H9 (cell line): ENCODE measurements at regions not wholly inside any gene's neighbourhood (a gene's known extent, or its start where the extent isn't known, plus 50 kb on each side); places are given as distances from the start of the nearest gene placed in this dataset.

Experiments used
- DNase-seq: peaks from one replicate; pipeline ENCODE4 v3.0.0-alpha.2; 2017
- H2AFZ ChIP-seq: one replicate; pipeline ENCODE4 v1.6.1; 2013; ENCODE audit warnings: mild to moderate bottlenecking, low read length, control low read depth, moderate library complexity
- H2AK5ac ChIP-seq: 2 replicates; pipeline ENCODE4 v1.6.1; 2013; ENCODE audit warnings: low read length, control low read depth, mixed read lengths; ENCODE audit not compliant: insufficient read length
- H2BK120ac ChIP-seq: one replicate; pipeline ENCODE4 v1.6.1; 2013; ENCODE audit warnings: low read depth, mild to moderate bottlenecking, low read length, control low read depth, inconsistent platforms; ENCODE audit not compliant: poor library complexity, severe bottlenecking
- H2BK12ac ChIP-seq: 2 replicates; pipeline ENCODE4 v1.6.1; 2013; ENCODE audit warnings: low read length, control low read depth, mixed read lengths, low read depth; ENCODE audit not compliant: insufficient read length
- H2BK15ac ChIP-seq: 2 replicates; pipeline ENCODE4 v1.6.1; 2013; ENCODE audit warnings: low read depth, low read length, control low read depth
- H2BK20ac ChIP-seq: one replicate; pipeline ENCODE4 v1.6.1; 2013; ENCODE audit warnings: low read depth, mild to moderate bottlenecking, low read length, control low read depth, inconsistent platforms; ENCODE audit not compliant: poor library complexity, severe bottlenecking
- H2BK5ac ChIP-seq: 2 replicates; pipeline ENCODE4 v1.6.1; 2013; ENCODE audit warnings: low read length, control low read depth, mixed read lengths; ENCODE audit not compliant: insufficient read length
- H3K14ac ChIP-seq: 2 replicates; pipeline ENCODE4 v1.6.1; 2013; ENCODE audit warnings: low read length, control low read depth; ENCODE audit not compliant: insufficient read depth
- H3K18ac ChIP-seq: 2 replicates; pipeline ENCODE4 v1.6.1; 2013; ENCODE audit warnings: low read depth, mild to moderate bottlenecking, mixed read lengths, low read length, control low read depth; ENCODE audit not compliant: insufficient read length
- H3K23ac ChIP-seq: 2 replicates; pipeline ENCODE4 v1.6.1; 2013; ENCODE audit warnings: low read length, control low read depth, mixed read lengths, low read depth; ENCODE audit not compliant: insufficient read length
- H3K23me2 ChIP-seq: 2 replicates; pipeline ENCODE4 v1.6.1; 2013; ENCODE audit warnings: low read depth, mild to moderate bottlenecking, mixed read lengths, low read length, control low read depth; ENCODE audit not compliant: insufficient read length, poor library complexity, severe bottlenecking
- H3K27ac ChIP-seq: 2 replicates; pipeline ENCODE4 v1.5.1; 2013; ENCODE audit warnings: low read length, control low read depth, mixed read lengths, low read depth; ENCODE audit not compliant: insufficient read length
- H3K27me3 ChIP-seq: 2 replicates; pipeline ENCODE4 v1.6.1; 2013; ENCODE audit warnings: low read length, control low read depth, inconsistent platforms; ENCODE audit not compliant: insufficient read depth
- H3K4ac ChIP-seq: 2 replicates; pipeline ENCODE4 v1.6.1; 2013; ENCODE audit warnings: low read depth, mild to moderate bottlenecking, control low read depth, inconsistent platforms, low read length, moderate library complexity
- H3K4me1 ChIP-seq: 2 replicates; pipeline ENCODE4 v1.6.1; 2013; ENCODE audit warnings: low read length, control low read depth, inconsistent platforms; ENCODE audit not compliant: insufficient read depth
- H3K4me2 ChIP-seq: 2 replicates; pipeline ENCODE4 v1.6.1; 2013; ENCODE audit warnings: low read length, control low read depth, mixed read lengths; ENCODE audit not compliant: insufficient read length, insufficient read depth
- H3K56ac ChIP-seq: 2 replicates; pipeline ENCODE4 v1.6.1; 2013; ENCODE audit warnings: low read depth, mild to moderate bottlenecking, mixed read lengths, low read length, control low read depth; ENCODE audit not compliant: insufficient read length
- H3K79me1 ChIP-seq: 2 replicates; pipeline ENCODE4 v1.6.1; 2013; ENCODE audit warnings: low read depth, mild to moderate bottlenecking, moderate library complexity, low read length, control low read depth, inconsistent platforms; ENCODE audit not compliant: insufficient read depth, poor library complexity, severe bottlenecking
- H3K79me2 ChIP-seq: 2 replicates; pipeline ENCODE4 v1.6.1; 2013; ENCODE audit warnings: low read length, control low read depth, inconsistent platforms; ENCODE audit not compliant: insufficient read depth
- H3K9ac ChIP-seq: 2 replicates; pipeline ENCODE4 v1.6.1; 2013; ENCODE audit warnings: low read length, control low read depth, mixed read lengths; ENCODE audit not compliant: insufficient read length; ENCODE audit errors: extremely low read depth
- H3K9me3 ChIP-seq: one replicate; pipeline ENCODE4 v1.6.1; 2013; ENCODE audit warnings: low read depth, low read length, inconsistent platforms; ENCODE audit not compliant: control insufficient read depth
- H3T11ph ChIP-seq: one replicate; pipeline ENCODE4 v1.6.1; 2013; ENCODE audit warnings: mild to moderate bottlenecking, low read length, control low read depth, inconsistent platforms
- H4K20me1 ChIP-seq: one replicate; pipeline ENCODE4 v1.6.1; 2013; ENCODE audit not compliant: control insufficient read depth, insufficient read length, insufficient read depth
- H4K5ac ChIP-seq: 2 replicates; pipeline ENCODE4 v1.6.1; 2013; ENCODE audit warnings: low read depth, mild to moderate bottlenecking, mixed read lengths, low read length, control low read depth; ENCODE audit not compliant: insufficient read length
- H4K8ac ChIP-seq: replicated peaks from 2 replicates; pipeline ENCODE4 v1.6.1; 2013; ENCODE audit warnings: low read length, control low read depth, mixed read lengths, low read depth; ENCODE audit not compliant: insufficient read length
- H4K91ac ChIP-seq: 2 replicates; pipeline ENCODE4 v1.6.1; 2013; ENCODE audit warnings: low read depth, mild to moderate bottlenecking, moderate library complexity, mixed read lengths, low read length, control low read depth; ENCODE audit not compliant: insufficient read length
- H3K27ac Mint-ChIP-seq, 3 experiments: 2 replicates in 2 of 3; 3 replicates in 1 of 3; pipeline ENCODE4 v1.8.0; 2020 to 2021; ENCODE audit warnings: mixed read lengths in 3 of 3, mild to moderate bottlenecking in 1 of 3, moderate library complexity in 1 of 3
- H3K27me3 Mint-ChIP-seq: 2 replicates; pipeline ENCODE4 v1.8.0; 2021; ENCODE audit warnings: low read depth, mild to moderate bottlenecking, moderate library complexity, mixed read lengths
- H3K36me3 Mint-ChIP-seq, 3 experiments: 2 replicates in 2 of 3; 3 replicates in 1 of 3; pipeline ENCODE4 v1.8.0; 2020 to 2021; ENCODE audit warnings: low read depth in 3 of 3, mixed read lengths in 3 of 3; ENCODE audit not compliant: insufficient read depth in 1 of 3
- H3K4me1 Mint-ChIP-seq, 2 experiments: 2 replicates each; pipeline ENCODE4 v1.8.0; 2020; ENCODE audit warnings: mixed read lengths in 2 of 2
- H3K4me3 Mint-ChIP-seq, 2 experiments: 2 replicates in 1 of 2; 3 replicates in 1 of 2; pipeline ENCODE4 v1.8.0; 2020 to 2021; ENCODE audit warnings: mild to moderate bottlenecking in 2 of 2, mixed read lengths in 2 of 2, moderate library complexity in 1 of 2
- H3K9me3 Mint-ChIP-seq, 2 experiments: 2 replicates in 1 of 2; 3 replicates in 1 of 2; pipeline ENCODE4 v1.8.0; 2020; ENCODE audit warnings: mild to moderate bottlenecking in 2 of 2, mixed read lengths in 2 of 2, moderate library complexity in 1 of 2
- CTCF ChIP-seq: fragments of 200-600 bp; sonication (generic); conservative IDR thresholded peaks from 3 replicates; pipeline ENCODE4 v1.8.0; 2021; ENCODE audit warnings: antibody characterized with exemption, mild to moderate bottlenecking
- WGBS: extraction: QIAGEN DNeasy Blood & Tissue Kit; methylation state at CpG from one replicate; pipeline ENCODE4 v1.1.7; 2013; ENCODE audit warnings: missing lambda C conversion rate, low lambda C conversion rate, mixed read lengths; ENCODE audit not compliant: insufficient read length; ENCODE audit errors: extremely low coverage; 5-methylcytosine and 5-hydroxymethylcytosine counted together

GRCh38 chr5:111901296-111901695 is 144.3 kb upstream of the NREP start:
- Histone ChIP-seq H2BK12ac (no peak overlapping the region), H3K27me3 (no peaks in the 10 kb centered on the region), H2AK5ac (no peak overlapping the region), H2BK5ac (no peak overlapping the region), H3K27ac (no peak overlapping the region), H4K20me1 (no peaks in the 10 kb centered on the region), H3T11ph (no peak overlapping the region), H3K4ac (no peak overlapping the region), H3K79me2 (no peaks in the 10 kb centered on the region), H3K9me3 (no peaks in the 10 kb centered on the region), H2BK20ac (no peak overlapping the region), H3K79me1 (no peaks in the 10 kb centered on the region), H2BK15ac (no peak overlapping the region), H3K4me1 (no peaks in the 10 kb centered on the region), H3K56ac (no peak overlapping the region), H4K91ac (no peak overlapping the region), H3K9ac (no peak overlapping the region), H3K18ac (no peak overlapping the region), H4K8ac (no peak overlapping the region), H2BK120ac (no peak overlapping the region), H3K14ac (no peak overlapping the region), H3K23ac (no peak overlapping the region), H4K5ac (no peak overlapping the region), H3K23me2 (no peaks in the 10 kb centered on the region), H3K4me2 (no peak overlapping the region), H2AFZ (no peak overlapping the region)
- no CpG with 5 or more reads among the region's 2 CpGs for WGBS
- Mint-ChIP-seq H3K9me3 (peaks cover 5 to 7% of the 10 kb centered on the region in 2 experiments), H3K27me3 (no peaks in the 10 kb centered on the region), H3K27ac (no peak overlapping the region), H3K4me3 (no peak overlapping the region), H3K36me3 (no peaks in the 10 kb centered on the region; a peak in 1 of 7 replicates), H3K4me1 (no peaks in the 10 kb centered on the region)
- no peak for DNase-seq
- TF ChIP-seq CTCF = no peak
